ENCODE measurements at regions not wholly inside any gene's neighbourhood (a gene's known extent, or its start where the extent isn't known, plus 50 kb on each side); places are given as distances from the start of the nearest gene placed in this dataset.

DNA sequence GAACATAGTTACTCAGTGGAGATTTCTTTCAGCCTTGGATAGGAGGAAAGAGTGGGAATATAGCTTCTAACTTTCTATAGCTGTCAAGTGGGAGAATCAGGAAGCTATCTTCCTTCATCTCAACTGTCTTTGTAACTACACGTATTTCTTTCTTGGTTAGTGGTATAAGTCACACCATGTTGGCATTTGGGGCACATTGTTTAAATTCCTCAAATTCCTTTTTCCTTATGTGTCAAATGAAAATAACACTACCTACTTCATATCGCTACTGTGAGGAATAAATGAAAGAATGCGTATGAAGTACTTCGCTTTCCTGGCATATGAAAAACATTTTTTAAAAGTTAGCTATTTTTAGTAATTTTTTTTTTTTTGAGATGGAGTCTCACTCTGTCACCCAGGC lies 1082.5 kb upstream of the WWC1 start:
- intact Hi-C loops (cut with micrococcal nuclease), result no loop called here
- no peak for ATAC-seq
- Mint-ChIP-seq H3K4me1 (no peaks in the 10 kb centered on the region), H3K4me3 (no peak overlapping the region), H3K27me3 (ENCODE audit: low read depth in 2 of 2) (no peaks in the 10 kb centered on the region), H3K36me3 (no peaks in the 10 kb centered on the region), H3K9me3 (peaks cover 9 to 14% of the 10 kb centered on the region in 2 donors), H3K27ac (no peak overlapping the region)
- H3K27ac ChIP-seq (ENCODE audit: low read length), result no peak overlapping the region
- no peaks in the 10 kb centered on the region for H3K9me3 ChIP-seq (ENCODE audit: control insufficient read depth, insufficient read depth, low read length)
- no CpG with 5 or more reads among the region's 4 CpGs for WGBS (ENCODE audit: insufficient coverage)
- no peak overlapping the region for H3K4me3 ChIP-seq (ENCODE audit: low read length)
- H3K27me3 ChIP-seq (ENCODE audit: control insufficient read depth, insufficient read depth, low read length), result no peaks in the 10 kb centered on the region
- TF ChIP-seq, protein P1, sequence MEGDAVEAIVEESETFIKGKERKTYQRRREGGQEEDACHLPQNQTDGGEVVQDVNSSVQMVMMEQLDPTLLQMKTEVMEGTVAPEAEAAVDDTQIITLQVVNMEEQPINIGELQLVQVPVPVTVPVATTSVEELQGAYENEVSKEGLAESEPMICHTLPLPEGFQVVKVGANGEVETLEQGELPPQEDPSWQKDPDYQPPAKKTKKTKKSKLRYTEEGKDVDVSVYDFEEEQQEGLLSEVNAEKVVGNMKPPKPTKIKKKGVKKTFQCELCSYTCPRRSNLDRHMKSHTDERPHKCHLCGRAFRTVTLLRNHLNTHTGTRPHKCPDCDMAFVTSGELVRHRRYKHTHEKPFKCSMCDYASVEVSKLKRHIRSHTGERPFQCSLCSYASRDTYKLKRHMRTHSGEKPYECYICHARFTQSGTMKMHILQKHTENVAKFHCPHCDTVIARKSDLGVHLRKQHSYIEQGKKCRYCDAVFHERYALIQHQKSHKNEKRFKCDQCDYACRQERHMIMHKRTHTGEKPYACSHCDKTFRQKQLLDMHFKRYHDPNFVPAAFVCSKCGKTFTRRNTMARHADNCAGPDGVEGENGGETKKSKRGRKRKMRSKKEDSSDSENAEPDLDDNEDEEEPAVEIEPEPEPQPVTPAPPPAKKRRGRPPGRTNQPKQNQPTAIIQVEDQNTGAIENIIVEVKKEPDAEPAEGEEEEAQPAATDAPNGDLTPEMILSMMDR (IDR thresholded peaks at IDR 0.05), result no peak
- H3K36me3 ChIP-seq (ENCODE audit: control insufficient read depth, insufficient read depth, low read length), result no peaks in the 10 kb centered on the region
- no peak for DNase-seq
- no peaks in the 10 kb centered on the region for H3K4me1 ChIP-seq (ENCODE audit: control insufficient read depth, insufficient read depth, low read length)

DNA sequence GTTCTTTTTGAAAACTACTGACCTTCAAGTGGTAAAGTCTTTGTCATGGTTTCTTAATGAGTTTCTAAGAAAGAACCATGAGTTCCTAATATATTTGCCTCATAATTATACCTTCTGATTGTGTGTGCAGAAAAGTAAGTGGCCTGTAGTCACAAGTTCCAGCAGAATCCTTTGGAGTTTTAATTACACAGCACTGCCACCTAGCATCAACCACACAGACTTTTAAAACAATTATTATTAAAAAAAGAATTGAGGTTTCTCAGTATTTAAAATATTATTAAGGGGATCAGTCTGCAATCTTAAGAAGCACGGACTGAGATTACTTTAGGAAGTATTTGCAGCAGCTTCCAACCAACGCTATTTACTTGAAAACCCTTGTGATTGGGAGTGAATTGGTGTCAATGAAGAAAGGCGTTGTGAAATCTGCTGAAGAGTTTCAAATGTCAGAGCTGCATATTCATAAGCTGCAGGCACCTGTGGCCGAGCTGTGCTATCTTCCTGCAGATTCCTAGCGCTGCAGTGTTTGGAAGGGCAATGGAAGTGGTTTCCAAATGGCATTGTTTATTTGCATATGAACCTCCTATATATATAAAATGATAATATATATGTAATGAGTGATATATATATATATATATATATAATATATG lies 1074.2 kb upstream of the WWC1 start:
- no peak overlapping the region for H3K27ac Mint-ChIP-seq
- DNase-seq, result no peak
- Histone ChIP-seq H3K4me3 (ENCODE audit: low read length) (no peak overlapping the region), H3K36me3 (ENCODE audit: control insufficient read depth, insufficient read depth, low read length) (no peaks in the 10 kb centered on the region), H3K4me1 (ENCODE audit: control insufficient read depth, insufficient read depth, low read length) (no peaks in the 10 kb centered on the region), H3K27me3 (ENCODE audit: control insufficient read depth, insufficient read depth, low read length) (no peaks in the 10 kb centered on the region), H3K9me3 (ENCODE audit: control insufficient read depth, insufficient read depth, low read length) (no peaks in the 10 kb centered on the region), H3K27ac (ENCODE audit: low read length) (no peak overlapping the region)
- H3K4me1 Mint-ChIP-seq, result no peaks in the 10 kb centered on the region
- WGBS (ENCODE audit: insufficient coverage), result 64% methylated on average over 4 of the region's 5 CpGs
- TF ChIP-seq, protein P1 (IDR thresholded peaks at IDR 0.05), result no peak
- intact Hi-C loops (cut with micrococcal nuclease), result no loop called here
- no peaks in the 10 kb centered on the region for H3K36me3 Mint-ChIP-seq
- H3K4me3 Mint-ChIP-seq, result no peak overlapping the region
- H3K27me3 Mint-ChIP-seq (ENCODE audit: low read depth in 2 of 2), result no peaks in the 10 kb centered on the region
- H3K9me3 Mint-ChIP-seq, result peaks cover 6 to 11% of the 10 kb centered on the region in 2 donors
- no peak for ATAC-seq

DNA sequence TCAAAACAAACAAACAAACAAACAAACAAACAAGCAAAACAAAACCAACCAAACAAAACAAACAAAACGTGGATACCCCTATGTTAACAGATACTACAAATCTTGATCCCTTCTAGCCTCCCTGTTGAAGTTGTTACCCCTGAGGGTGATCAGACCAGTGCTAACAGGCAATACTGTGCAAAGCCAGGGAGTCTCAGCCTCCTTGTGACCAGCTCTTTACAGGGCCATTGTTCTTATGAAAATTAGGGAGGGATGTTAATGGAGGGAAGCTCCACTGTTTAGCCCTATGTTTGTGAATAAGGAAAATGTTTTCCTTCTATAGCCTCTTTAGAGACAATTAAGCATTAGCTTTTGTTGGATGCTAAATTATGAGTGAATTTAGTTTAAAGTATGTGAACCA lies 1072.1 kb upstream of the WWC1 start:
- 18% methylated on average over 1 of the region's 1 CpG for WGBS (ENCODE audit: insufficient coverage)
- H3K9me3 ChIP-seq (ENCODE audit: control insufficient read depth, insufficient read depth, low read length), result no peaks in the 10 kb centered on the region
- intact Hi-C loops (cut with micrococcal nuclease), result no loop called here
- TF ChIP-seq, protein P1 (IDR thresholded peaks at IDR 0.05), result no peak
- H3K4me1 Mint-ChIP-seq, result no peaks in the 10 kb centered on the region
- no peaks in the 10 kb centered on the region for H3K36me3 ChIP-seq (ENCODE audit: control insufficient read depth, insufficient read depth, low read length)
- H3K9me3 Mint-ChIP-seq, result peaks cover 6 to 9% of the 10 kb centered on the region in 2 donors
- H3K4me3 ChIP-seq (ENCODE audit: low read length), result no peak overlapping the region
- H3K27me3 ChIP-seq (ENCODE audit: control insufficient read depth, insufficient read depth, low read length), result no peaks in the 10 kb centered on the region
- no peak overlapping the region for H3K27ac ChIP-seq (ENCODE audit: low read length)
- no peaks in the 10 kb centered on the region for H3K36me3 Mint-ChIP-seq
- no peak overlapping the region for H3K4me3 Mint-ChIP-seq
- H3K27ac Mint-ChIP-seq, result no peak overlapping the region
- H3K27me3 Mint-ChIP-seq (ENCODE audit: low read depth in 2 of 2), result no peaks in the 10 kb centered on the region
- ATAC-seq, result no peak
- H3K4me1 ChIP-seq (ENCODE audit: control insufficient read depth, insufficient read depth, low read length), result no peaks in the 10 kb centered on the region
- no peak for DNase-seq

DNA sequence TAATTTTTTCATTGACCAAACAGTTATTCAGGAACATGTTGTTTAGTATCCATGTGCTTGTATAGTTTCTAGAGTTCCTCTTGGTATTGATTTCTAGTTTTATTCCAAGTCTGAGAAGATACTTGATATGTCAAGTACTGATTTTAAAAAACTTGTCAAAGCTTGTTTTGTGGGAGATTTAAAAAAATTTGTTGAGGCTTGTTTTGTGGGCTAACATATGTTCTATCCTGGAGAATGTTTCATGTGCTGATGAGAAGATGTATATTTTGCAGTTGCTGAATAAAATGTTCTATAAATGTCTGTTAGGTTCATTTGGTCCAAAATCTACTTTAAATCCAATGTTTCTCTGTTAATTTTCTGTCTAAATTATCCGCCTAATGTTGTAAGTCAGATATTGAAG lies 1065.1 kb upstream of the WWC1 start:
- Mint-ChIP-seq H3K27me3 (ENCODE audit: low read depth in 2 of 2) (no peaks in the 10 kb centered on the region), H3K36me3 (no peaks in the 10 kb centered on the region), H3K9me3 (peaks cover 18 to 27% of the 10 kb centered on the region in 2 donors), H3K27ac (no peak overlapping the region), H3K4me1 (no peaks in the 10 kb centered on the region), H3K4me3 (no peak overlapping the region)
- Histone ChIP-seq H3K27ac (ENCODE audit: low read length) (no peak overlapping the region), H3K36me3 (ENCODE audit: control insufficient read depth, insufficient read depth, low read length) (no peaks in the 10 kb centered on the region), H3K4me3 (ENCODE audit: low read length) (no peak overlapping the region), H3K4me1 (ENCODE audit: control insufficient read depth, insufficient read depth, low read length) (no peaks in the 10 kb centered on the region), H3K9me3 (ENCODE audit: control insufficient read depth, insufficient read depth, low read length) (peaks cover 15% of the 10 kb centered on the region), H3K27me3 (ENCODE audit: control insufficient read depth, insufficient read depth, low read length) (no peaks in the 10 kb centered on the region)
- WGBS (ENCODE audit: insufficient coverage), result 83% methylated on average over 1 of the region's 1 CpG
- ATAC-seq (no peak), DNase-seq (no peak)
- intact Hi-C loops (cut with micrococcal nuclease), result no loop called here
- TF ChIP-seq, protein P1 (IDR thresholded peaks at IDR 0.05), result no peak

Data from natural killer cell (primary cell).